ENCODE measurements at regions not wholly inside any gene's neighbourhood (a gene's known extent, or its start where the extent isn't known, plus 50 kb on each side); places are given as distances from the start of the nearest gene placed in this dataset.
"Not testable (repeated sequence)": the region's sequence is repeated elsewhere in the genome, so short reads cannot be mapped to it uniquely, and the experiment has no call there.

DNA sequence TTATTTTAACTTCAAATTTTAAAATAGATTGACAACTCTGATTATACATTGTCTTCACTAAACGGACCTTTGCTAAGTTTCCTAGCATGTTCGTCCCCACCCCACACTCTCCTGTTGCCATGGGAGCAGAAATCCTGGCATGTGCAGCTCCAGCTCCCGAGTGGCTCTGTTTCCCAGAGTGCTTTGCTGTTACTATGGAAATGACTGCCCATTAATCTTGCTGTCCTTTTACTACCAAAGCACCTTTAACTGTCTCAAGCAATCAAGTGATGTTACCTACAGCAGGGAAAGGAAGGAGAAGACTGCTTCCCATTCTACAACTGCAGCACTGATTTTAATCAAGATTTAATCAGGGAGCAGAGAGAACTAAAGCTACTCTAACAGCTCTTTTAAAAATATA is 212.0 kb upstream of the KIF2A start:
- TF ChIP-seq POLR2A (IDR thresholded peaks at IDR 0.05; ENCODE audit: extremely low read depth, insufficient read length) (no peak), MYC (IDR thresholded peaks at IDR 0.05; ENCODE audit: low read depth, low read length) (no peak), CTCF (IDR thresholded peaks at IDR 0.05; ENCODE audit: low read depth, low read length) (no peak)
- TF ChIP-seq, protein P1, sequence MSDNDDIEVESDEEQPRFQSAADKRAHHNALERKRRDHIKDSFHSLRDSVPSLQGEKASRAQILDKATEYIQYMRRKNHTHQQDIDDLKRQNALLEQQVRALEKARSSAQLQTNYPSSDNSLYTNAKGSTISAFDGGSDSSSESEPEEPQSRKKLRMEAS (IDR thresholded peaks at IDR 0.05; ENCODE audit: low read depth, low read length), result no peak
- no peak overlapping the region for H3K4me3 ChIP-seq (ENCODE audit: low read depth, low read length)
- DNase-seq (ENCODE audit: low read depth), result no peak

GRCh38 chr5:62097361-62097760 is 208.6 kb upstream of the KIF2A start:
- TF ChIP-seq POLR2A (IDR thresholded peaks at IDR 0.05; ENCODE audit: extremely low read depth, insufficient read length) (no peak), CTCF (IDR thresholded peaks at IDR 0.05; ENCODE audit: low read depth, low read length) (no peak), MYC (IDR thresholded peaks at IDR 0.05; ENCODE audit: low read depth, low read length) (no peak)
- TF ChIP-seq, protein P1 (IDR thresholded peaks at IDR 0.05; ENCODE audit: low read depth, low read length), result no peak
- no peak for DNase-seq (ENCODE audit: low read depth)
- H3K4me3 ChIP-seq (ENCODE audit: low read depth, low read length), result no peak overlapping the region

GRCh38 chr5:62100201-62100600 is 205.8 kb upstream of the KIF2A start:
- no peak overlapping the region for H3K4me3 ChIP-seq (ENCODE audit: low read depth, low read length)
- no peak for DNase-seq (ENCODE audit: low read depth)
- TF ChIP-seq POLR2A (IDR thresholded peaks at IDR 0.05; ENCODE audit: extremely low read depth, insufficient read length) (no peak), MYC (IDR thresholded peaks at IDR 0.05; ENCODE audit: low read depth, low read length) (no peak), CTCF (IDR thresholded peaks at IDR 0.05; ENCODE audit: low read depth, low read length) (no peak)
- TF ChIP-seq, protein P1 (IDR thresholded peaks at IDR 0.05; ENCODE audit: low read depth, low read length), result no peak

DNA sequence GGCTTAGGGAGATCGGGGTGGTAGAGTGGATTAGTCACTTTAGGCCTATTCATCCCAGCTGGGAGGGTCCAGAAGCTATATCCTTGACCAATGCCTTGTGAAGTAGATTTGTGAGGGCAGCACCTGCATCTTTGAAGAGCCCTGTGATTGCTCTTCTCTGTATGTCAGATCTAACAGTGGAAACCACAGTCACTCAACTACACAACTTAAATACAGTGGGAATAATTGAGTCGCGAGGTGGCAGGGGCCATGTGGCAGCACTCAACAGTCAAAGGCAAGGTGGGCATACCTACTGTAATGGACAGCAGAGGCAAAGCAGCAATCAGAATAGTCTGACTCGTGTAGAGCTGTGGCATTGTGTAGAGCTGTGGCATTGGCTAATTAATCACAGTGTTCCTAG is 202.1 kb upstream of the KIF2A start:
- H3K4me3 ChIP-seq (ENCODE audit: low read depth, low read length); DNase-seq (ENCODE audit: low read depth): not testable (repeated sequence)

GRCh38 chr5:62111428-62111827 is 194.6 kb upstream of the KIF2A start:
- no peak overlapping the region for H3K4me3 ChIP-seq (ENCODE audit: low read depth, low read length)
- TF ChIP-seq, protein P1 (IDR thresholded peaks at IDR 0.05; ENCODE audit: low read depth, low read length), result no peak
- TF ChIP-seq POLR2A (IDR thresholded peaks at IDR 0.05; ENCODE audit: extremely low read depth, insufficient read length), result no peak
- no peak for TF ChIP-seq MYC (IDR thresholded peaks at IDR 0.05; ENCODE audit: low read depth, low read length)
- no peak for DNase-seq (ENCODE audit: low read depth)

DNA sequence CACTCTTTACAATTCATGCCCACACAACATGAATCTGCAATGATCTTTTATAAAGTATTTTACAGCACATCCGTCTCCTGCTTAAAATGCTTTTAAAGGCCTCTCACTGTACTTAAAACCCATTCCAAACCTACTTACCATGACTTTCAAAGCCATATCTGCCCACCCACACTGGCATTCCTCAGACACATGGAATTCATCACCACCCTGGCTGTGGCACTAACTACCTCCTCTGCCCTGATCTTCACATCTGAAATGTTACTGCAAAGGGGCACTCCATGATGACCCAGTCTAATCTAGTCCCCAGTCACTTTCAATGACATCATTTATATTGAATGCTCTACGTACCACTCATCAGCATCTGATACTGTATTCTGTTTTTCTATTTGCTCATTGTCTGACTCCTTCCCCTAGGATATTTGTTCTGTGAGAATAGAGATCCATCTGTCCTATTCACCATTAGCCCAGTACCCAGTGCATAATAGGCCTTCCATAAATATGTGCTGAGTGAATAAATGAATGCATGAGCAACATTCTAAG is 193.2 kb upstream of the KIF2A start:
- no peak overlapping the region for H3K4me3 ChIP-seq (ENCODE audit: low read depth, low read length)
- TF ChIP-seq POLR2A (IDR thresholded peaks at IDR 0.05; ENCODE audit: extremely low read depth, insufficient read length) (no peak), CTCF (IDR thresholded peaks at IDR 0.05; ENCODE audit: low read depth, low read length) (no peak), MYC (IDR thresholded peaks at IDR 0.05; ENCODE audit: low read depth, low read length) (no peak)
- TF ChIP-seq, protein P1 (IDR thresholded peaks at IDR 0.05; ENCODE audit: low read depth, low read length), result no peak
- DNase-seq (ENCODE audit: low read depth), result no peak

DNA sequence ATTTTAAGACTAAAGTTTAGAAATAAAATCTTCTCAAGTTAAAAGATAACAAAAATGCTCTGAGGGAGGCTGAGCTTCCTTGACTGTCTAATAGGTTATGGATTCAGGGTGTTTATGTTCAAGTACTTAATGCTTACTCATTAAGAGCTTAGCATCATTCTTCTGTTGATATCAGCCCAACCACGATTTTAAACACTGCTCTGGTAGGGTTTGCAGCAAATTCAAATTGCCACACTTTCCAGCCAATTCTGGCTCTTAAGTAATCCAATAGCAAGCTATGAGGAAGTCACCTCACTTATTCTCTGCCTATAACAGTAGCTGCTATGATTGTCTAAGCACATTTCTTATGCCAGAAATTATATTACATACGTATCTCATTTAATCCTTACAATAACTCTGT is 191.0 kb upstream of the KIF2A start:
- DNase-seq (ENCODE audit: low read depth), result peak; percentile 2
- H3K4me3 ChIP-seq (ENCODE audit: low read depth, low read length), result no peak overlapping the region

More for the DNA sequence above, 191.0 kb upstream of the KIF2A start:
- TF ChIP-seq CTCF (IDR thresholded peaks at IDR 0.05; ENCODE audit: low read depth, low read length), result no peak
- TF ChIP-seq POLR2A (IDR thresholded peaks at IDR 0.05; ENCODE audit: extremely low read depth, insufficient read length), result no peak
- TF ChIP-seq, protein P1 (IDR thresholded peaks at IDR 0.05; ENCODE audit: low read depth, low read length), result no peak
- TF ChIP-seq MYC (IDR thresholded peaks at IDR 0.05; ENCODE audit: low read depth, low read length), result no peak

All from NB4 (cell line).